SK-N-SH (cell line): ENCODE measurements at regions not wholly inside any gene's neighbourhood (a gene's known extent, or its start where the extent isn't known, plus 50 kb on each side); places are given as distances from the start of the nearest gene placed in this dataset.

Experiments
- CTCF ChIA-PET: fragments of 300-600, 350-600 bp; formaldehyde crosslinking; extraction: SDS; loops from one replicate; lab custom pipeline; 2021; lab: Yijun Ruan, JAX
- POLR2A ChIA-PET: fragments of 350-600 bp; sonication (Branson Sonifier 250); formaldehyde crosslinking; extraction: SDS; loops from one replicate; lab custom pipeline; 2020; ENCODE audit warnings: antibody characterized with exemption, inconsistent platforms; lab: Yijun Ruan, JAX
- DNase-seq: peaks from one replicate; pipeline ENCODE4 v3.0.0; 2012
- H2AFZ ChIP-seq: fragments of 200-600 bp; sonication (generic); 2 replicates; pipeline ENCODE4 v1.8.1; 2016; ENCODE audit warnings: antibody characterized with exemption, mild to moderate bottlenecking, low read depth
- H3F3A ChIP-seq: fragments of 200-600 bp; sonication (generic); replicated peaks from 2 replicates; pipeline ENCODE3; 2016; ENCODE audit warnings: antibody characterized with exemption, mild to moderate bottlenecking; ENCODE audit not compliant: insufficient read depth
- H3K27ac ChIP-seq, 2 experiments: fragments of 200-500 bp in 1 of 2; fragments of 200-600 bp in 1 of 2; sonication (Bioruptor generic) in 1 of 2; sonication (generic), shearing (Covaris generic) in 1 of 2; 2 replicates each; pipeline versions ENCODE4 v1.5.1 to v1.6.1; 2014 to 2016; ENCODE audit warnings: low read depth in 2 of 2, inconsistent platforms in 1 of 2, low read length in 1 of 2, mild to moderate bottlenecking in 1 of 2, mixed read lengths in 1 of 2
- H3K27me3 ChIP-seq: fragments of 200-600 bp; sonication (generic), shearing (Covaris generic); 2 replicates; pipeline ENCODE4 v1.6.1; 2016; ENCODE audit warnings: mixed run types; ENCODE audit not compliant: insufficient read depth
- H3K36me3 ChIP-seq, 2 experiments: fragments of 200-500 bp in 1 of 2; fragments of 200-600 bp in 1 of 2; sonication (Bioruptor generic) in 1 of 2; sonication (generic) in 1 of 2; replicated peaks in 1 of 2; 2 replicates each; pipeline versions ENCODE3 to v1.5.1; 2014 to 2016; ENCODE audit warnings: low read length in 1 of 2, mild to moderate bottlenecking in 1 of 2; ENCODE audit not compliant: insufficient read depth in 2 of 2, control insufficient read depth in 1 of 2
- H3K4me1 ChIP-seq, 2 experiments: fragments of 200-500 bp in 1 of 2; fragments of 200-600 bp in 1 of 2; sonication (Bioruptor generic) in 1 of 2; sonication (generic), shearing (Covaris generic) in 1 of 2; 2 replicates each; pipeline versions ENCODE4 v1.5.1 to v1.6.1; 2014 to 2016; ENCODE audit warnings: low read depth in 1 of 2, low read length in 1 of 2, mixed run types in 1 of 2; ENCODE audit not compliant: insufficient read depth in 2 of 2, control insufficient read depth in 1 of 2
- H3K4me2 ChIP-seq: fragments of 200-600 bp; sonication (generic), shearing (Covaris generic); 2 replicates; pipeline ENCODE4 v1.6.1; 2017; ENCODE audit warnings: mixed run types
- H3K4me3 ChIP-seq, 2 experiments: fragments of 200-500 bp in 1 of 2; fragments of 200-600 bp in 1 of 2; sonication (Bioruptor generic) in 1 of 2; sonication (generic), shearing (Covaris generic) in 1 of 2; 2 replicates each; pipeline versions ENCODE4 v1.5.1 to v1.8.1; 2014 to 2016; ENCODE audit warnings: low read depth in 2 of 2, inconsistent platforms in 1 of 2, low read length in 1 of 2, mild to moderate bottlenecking in 1 of 2, mixed read lengths in 1 of 2, moderate library complexity in 1 of 2
- H3K79me2 ChIP-seq: fragments of 200-600 bp; sonication (generic); 2 replicates; pipeline ENCODE4 v1.8.1; 2017; ENCODE audit warnings: mild to moderate bottlenecking; ENCODE audit not compliant: insufficient read depth
- H3K9ac ChIP-seq: fragments of 200-600 bp; sonication (generic); 2 replicates; pipeline ENCODE4 v1.6.1; 2017; ENCODE audit warnings: mixed run types
- H3K9me2 ChIP-seq: fragments of 200-600 bp; sonication (generic); 2 replicates; pipeline ENCODE4 v1.6.1; 2017; ENCODE audit warnings: mixed run types
- H3K9me3 ChIP-seq: fragments of 200-600 bp; sonication (generic); 2 replicates; pipeline ENCODE4 v1.6.1; 2017; ENCODE audit warnings: mixed run types, mild to moderate bottlenecking, moderate library complexity
- H4K20me1 ChIP-seq: fragments of 200-600 bp; sonication (generic); 2 replicates; pipeline ENCODE4 v1.6.1; 2017; ENCODE audit warnings: mild to moderate bottlenecking, mixed run types; ENCODE audit not compliant: insufficient read depth
- CHD2 ChIP-seq: fragments of 150-350 bp; IDR thresholded peaks from 2 replicates; pipeline ENCODE4 v1.6.1; 2018; ENCODE audit warnings: low read length; ENCODE audit not compliant: partially characterized antibody
- ELF1 ChIP-seq: IDR thresholded peaks from 2 replicates; pipeline ENCODE4 v1.4.0; 2012
- JUND ChIP-seq: IDR thresholded peaks from 2 replicates; pipeline ENCODE4 v1.4.0; 2012
- MEF2A ChIP-seq: IDR thresholded peaks from 2 replicates; pipeline ENCODE4 v1.4.0; 2012; ENCODE audit warnings: low read depth, borderline replicate concordance
- MXI1 ChIP-seq: IDR thresholded peaks from 2 replicates; pipeline ENCODE4 v1.6.1; 2012; ENCODE audit warnings: mild to moderate bottlenecking, low read depth, low read length, improper control_type of control experiment
- POLR2AphosphoS5 ChIP-seq: IDR thresholded peaks from 2 replicates; pipeline ENCODE4 v1.6.1; 2012; ENCODE audit warnings: low read depth, low read length
- RAD21 ChIP-seq: IDR thresholded peaks from 2 replicates; pipeline ENCODE4 v1.6.1; 2012; ENCODE audit warnings: mild to moderate bottlenecking, low read length
- RXRA ChIP-seq: IDR thresholded peaks from 2 replicates; pipeline ENCODE4 v1.4.0; 2012; ENCODE audit warnings: low read depth, mild to moderate bottlenecking, borderline replicate concordance
- SIN3A ChIP-seq: IDR thresholded peaks from 2 replicates; pipeline ENCODE4 v1.6.1; 2012; ENCODE audit warnings: low read depth, mild to moderate bottlenecking, low read length, moderate library complexity, borderline replicate concordance
- SMC3 ChIP-seq: IDR thresholded peaks from 2 replicates; pipeline ENCODE4 v1.6.1; 2012; ENCODE audit warnings: low read depth, low read length, improper control_type of control experiment
- TAF1 ChIP-seq: IDR thresholded peaks from 2 replicates; pipeline ENCODE4 v1.6.1; 2012; ENCODE audit warnings: low read depth, mild to moderate bottlenecking, low read length, moderate library complexity, borderline replicate concordance
- TCF12 ChIP-seq: IDR thresholded peaks from 2 replicates; pipeline ENCODE4 v1.4.0; 2012
- TEAD4 ChIP-seq: IDR thresholded peaks from 2 replicates; pipeline ENCODE4 v1.4.0; 2012; ENCODE audit warnings: mild to moderate bottlenecking, borderline replicate concordance; ENCODE audit not compliant: insufficient read depth
- WGBS: methylation state at CpG from one replicate; pipeline ENCODE4 v1.1.6; 2017; ENCODE audit warnings: low lambda C conversion rate; 5-methylcytosine and 5-hydroxymethylcytosine counted together
- TF ChIP-seq, protein P1 (sequence below): IDR thresholded peaks from 2 replicates; pipeline ENCODE4 v1.4.0; 2012; ENCODE audit warnings: low read depth, borderline replicate concordance
- TF ChIP-seq, protein P2 (sequence below): IDR thresholded peaks from 2 replicates; pipeline ENCODE4 v1.6.1; 2012; ENCODE audit warnings: mild to moderate bottlenecking, low read depth, low read length, moderate library complexity
- TF ChIP-seq, protein P3 (sequence below): IDR thresholded peaks from 2 replicates; pipeline ENCODE4; 2012

DNA sequence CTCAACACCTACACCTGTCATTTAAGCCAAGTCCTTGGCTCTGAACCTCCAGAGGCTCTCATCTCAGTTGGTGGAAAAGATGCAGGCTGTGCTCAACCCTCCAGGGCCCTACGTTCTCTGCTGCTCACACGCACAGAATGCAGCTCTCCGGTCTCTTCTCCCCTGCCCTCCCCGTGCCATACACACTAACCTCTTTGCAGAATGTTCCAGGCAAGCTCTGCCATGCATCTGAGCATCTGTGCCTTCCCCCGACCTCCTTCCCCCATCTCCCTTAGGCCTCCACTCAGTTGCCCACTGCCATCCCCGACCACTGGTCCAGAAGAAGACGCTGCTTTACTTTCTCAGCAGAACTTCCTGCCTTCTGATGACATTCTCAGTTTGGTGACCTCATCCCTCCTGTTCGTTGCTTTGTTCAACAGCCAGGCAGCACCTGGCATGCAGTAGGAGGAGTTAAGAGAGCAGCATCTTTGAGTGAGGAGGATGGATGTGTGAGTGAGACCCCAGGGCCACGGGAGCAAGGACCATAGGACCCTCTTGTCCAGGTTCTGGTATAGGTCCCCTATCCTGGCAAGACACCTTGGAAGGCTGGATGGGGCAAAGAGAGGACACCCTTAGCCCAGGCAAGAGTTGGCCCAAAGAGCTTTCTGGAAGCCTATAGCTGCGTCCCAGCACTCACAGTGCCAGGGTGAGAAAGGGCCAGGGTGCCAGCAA is 598.0 kb downstream of the BRD1 start:
- no peaks in the 10 kb centered on the region for H3K36me3 ChIP-seq
- ChIA-PET POLR2A (interaction anchor here (0.6 kb wide), 1 partner anchor 299 kb away, joined by 4 read pairs; no protein-coding TSS in a partner anchor), CTCF (no interaction called here)
- no peak for DNase-seq
- no peak overlapping the region for H3K4me3 ChIP-seq
- H3K27me3 ChIP-seq = no peaks in the 10 kb centered on the region
- no peak overlapping the region for H2AFZ ChIP-seq
- TF ChIP-seq TCF12 (no peak), MXI1 (no peak), MEF2A (no peak)
- TF ChIP-seq, protein P1, sequence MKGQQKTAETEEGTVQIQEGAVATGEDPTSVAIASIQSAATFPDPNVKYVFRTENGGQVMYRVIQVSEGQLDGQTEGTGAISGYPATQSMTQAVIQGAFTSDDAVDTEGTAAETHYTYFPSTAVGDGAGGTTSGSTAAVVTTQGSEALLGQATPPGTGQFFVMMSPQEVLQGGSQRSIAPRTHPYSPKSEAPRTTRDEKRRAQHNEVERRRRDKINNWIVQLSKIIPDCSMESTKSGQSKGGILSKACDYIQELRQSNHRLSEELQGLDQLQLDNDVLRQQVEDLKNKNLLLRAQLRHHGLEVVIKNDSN = no peak
- no peaks in the 10 kb centered on the region for H4K20me1 ChIP-seq
- H3K9me2 ChIP-seq = no peaks in the 10 kb centered on the region
- no peaks in the 10 kb centered on the region for H3K79me2 ChIP-seq
- H3K9ac ChIP-seq = no peak overlapping the region
- H3K4me2 ChIP-seq = no peak overlapping the region
- no peaks in the 10 kb centered on the region for H3K9me3 ChIP-seq
- H3K4me1 ChIP-seq = no peaks in the 10 kb centered on the region; a peak in 1 of 4 replicates
- no peaks in the 10 kb centered on the region for H3F3A ChIP-seq
- 7% methylated on average over 9 of the region's 10 CpGs for WGBS
- H3K27ac ChIP-seq = no peak overlapping the region

DNA sequence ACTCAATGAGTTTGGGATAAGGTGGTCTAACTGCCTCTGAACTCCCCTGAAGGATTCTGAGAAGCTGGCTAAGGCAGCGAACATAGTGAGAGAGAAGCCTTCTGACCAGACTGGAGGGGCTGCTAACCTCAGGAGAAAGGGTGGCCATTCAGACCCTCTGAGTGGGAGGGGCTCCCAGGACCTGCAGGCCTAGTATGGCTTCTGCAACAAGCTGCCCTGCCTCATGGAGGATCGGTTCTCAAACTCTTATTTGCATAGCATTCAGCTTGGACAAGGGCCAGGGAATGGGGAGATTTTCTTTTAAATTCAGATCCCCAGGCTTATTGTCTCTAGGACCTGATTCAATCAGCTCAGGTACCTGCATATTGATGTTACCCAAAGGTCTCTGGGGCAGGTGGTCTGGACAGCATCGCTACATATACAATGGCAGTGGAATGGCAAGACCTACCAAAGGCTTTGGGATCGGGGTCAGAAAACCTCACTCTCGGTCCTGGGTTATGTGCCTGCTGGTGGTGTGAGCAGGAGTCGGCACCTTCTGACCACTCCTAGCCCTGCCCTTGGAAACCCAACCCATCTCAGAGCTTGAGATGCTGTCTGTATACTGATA is 599.1 kb downstream of the BRD1 start:
- Histone ChIP-seq H3K9me2 (no peaks in the 10 kb centered on the region), H3K27ac (no peak overlapping the region), H3K9ac (no peak overlapping the region), H3K36me3 (no peaks in the 10 kb centered on the region), H3K9me3 (no peaks in the 10 kb centered on the region), H3K4me1 (no peaks in the 10 kb centered on the region; a peak in 1 of 4 replicates), H4K20me1 (no peaks in the 10 kb centered on the region), H3K4me3 (no peak overlapping the region), H3K4me2 (no peak overlapping the region), H3F3A (no peaks in the 10 kb centered on the region), H2AFZ (no peak overlapping the region), H3K27me3 (no peaks in the 10 kb centered on the region), H3K79me2 (no peaks in the 10 kb centered on the region)
- CTCF ChIA-PET = no interaction called here
- no peak for TF ChIP-seq CHD2
- TF ChIP-seq RAD21 = no peak
- no peak for TF ChIP-seq SIN3A
- no peak for TF ChIP-seq JUND
- no peak for TF ChIP-seq MXI1
- no peak for DNase-seq
- WGBS = 16% methylated on average over 6 of the region's 6 CpGs
- POLR2A ChIA-PET = no interaction called here

DNA sequence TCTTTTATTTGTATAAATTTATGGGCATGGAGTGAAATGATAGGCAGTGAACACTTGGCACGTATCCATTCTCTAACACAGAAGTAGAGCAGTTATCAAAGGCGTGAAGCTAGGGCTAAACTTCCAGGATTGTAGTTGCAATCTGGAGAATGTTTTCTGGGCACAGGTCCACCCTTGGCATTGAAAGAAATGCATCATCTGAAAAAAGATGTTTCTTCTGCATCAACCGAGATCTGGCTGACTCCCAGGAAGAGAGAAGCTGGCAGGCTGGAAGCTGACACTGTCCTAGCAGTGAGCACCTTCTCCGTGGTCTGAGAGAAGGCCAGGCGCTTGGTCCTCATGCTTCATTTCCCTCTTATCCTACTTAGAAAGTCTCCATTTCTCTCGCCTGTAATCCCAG is 600.0 kb downstream of the BRD1 start:
- H3K36me3 ChIP-seq = no peaks in the 10 kb centered on the region
- DNase-seq = no peak
- WGBS = 23% methylated on average over 6 of the region's 6 CpGs
- no peaks in the 10 kb centered on the region for H3K27me3 ChIP-seq
- no peaks in the 10 kb centered on the region for H3K9me2 ChIP-seq
- no peak overlapping the region for H2AFZ ChIP-seq
- POLR2A ChIA-PET = no interaction called here
- H3K27ac ChIP-seq = no peak overlapping the region
- no peaks in the 10 kb centered on the region for H3K79me2 ChIP-seq
- H3K4me2 ChIP-seq = no peak overlapping the region
- no peaks in the 10 kb centered on the region for H4K20me1 ChIP-seq
- no peaks in the 10 kb centered on the region; a peak in 1 of 4 replicates for H3K4me1 ChIP-seq
- no peaks in the 10 kb centered on the region for H3F3A ChIP-seq
- TF ChIP-seq TAF1 (no peak), SMC3 (no peak), POLR2AphosphoS5 (no peak), RXRA (no peak), ELF1 (no peak), TEAD4 (no peak)
- TF ChIP-seq, protein P2, sequence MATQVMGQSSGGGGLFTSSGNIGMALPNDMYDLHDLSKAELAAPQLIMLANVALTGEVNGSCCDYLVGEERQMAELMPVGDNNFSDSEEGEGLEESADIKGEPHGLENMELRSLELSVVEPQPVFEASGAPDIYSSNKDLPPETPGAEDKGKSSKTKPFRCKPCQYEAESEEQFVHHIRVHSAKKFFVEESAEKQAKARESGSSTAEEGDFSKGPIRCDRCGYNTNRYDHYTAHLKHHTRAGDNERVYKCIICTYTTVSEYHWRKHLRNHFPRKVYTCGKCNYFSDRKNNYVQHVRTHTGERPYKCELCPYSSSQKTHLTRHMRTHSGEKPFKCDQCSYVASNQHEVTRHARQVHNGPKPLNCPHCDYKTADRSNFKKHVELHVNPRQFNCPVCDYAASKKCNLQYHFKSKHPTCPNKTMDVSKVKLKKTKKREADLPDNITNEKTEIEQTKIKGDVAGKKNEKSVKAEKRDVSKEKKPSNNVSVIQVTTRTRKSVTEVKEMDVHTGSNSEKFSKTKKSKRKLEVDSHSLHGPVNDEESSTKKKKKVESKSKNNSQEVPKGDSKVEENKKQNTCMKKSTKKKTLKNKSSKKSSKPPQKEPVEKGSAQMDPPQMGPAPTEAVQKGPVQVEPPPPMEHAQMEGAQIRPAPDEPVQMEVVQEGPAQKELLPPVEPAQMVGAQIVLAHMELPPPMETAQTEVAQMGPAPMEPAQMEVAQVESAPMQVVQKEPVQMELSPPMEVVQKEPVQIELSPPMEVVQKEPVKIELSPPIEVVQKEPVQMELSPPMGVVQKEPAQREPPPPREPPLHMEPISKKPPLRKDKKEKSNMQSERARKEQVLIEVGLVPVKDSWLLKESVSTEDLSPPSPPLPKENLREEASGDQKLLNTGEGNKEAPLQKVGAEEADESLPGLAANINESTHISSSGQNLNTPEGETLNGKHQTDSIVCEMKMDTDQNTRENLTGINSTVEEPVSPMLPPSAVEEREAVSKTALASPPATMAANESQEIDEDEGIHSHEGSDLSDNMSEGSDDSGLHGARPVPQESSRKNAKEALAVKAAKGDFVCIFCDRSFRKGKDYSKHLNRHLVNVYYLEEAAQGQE = no peak
- TF ChIP-seq, protein P3, sequence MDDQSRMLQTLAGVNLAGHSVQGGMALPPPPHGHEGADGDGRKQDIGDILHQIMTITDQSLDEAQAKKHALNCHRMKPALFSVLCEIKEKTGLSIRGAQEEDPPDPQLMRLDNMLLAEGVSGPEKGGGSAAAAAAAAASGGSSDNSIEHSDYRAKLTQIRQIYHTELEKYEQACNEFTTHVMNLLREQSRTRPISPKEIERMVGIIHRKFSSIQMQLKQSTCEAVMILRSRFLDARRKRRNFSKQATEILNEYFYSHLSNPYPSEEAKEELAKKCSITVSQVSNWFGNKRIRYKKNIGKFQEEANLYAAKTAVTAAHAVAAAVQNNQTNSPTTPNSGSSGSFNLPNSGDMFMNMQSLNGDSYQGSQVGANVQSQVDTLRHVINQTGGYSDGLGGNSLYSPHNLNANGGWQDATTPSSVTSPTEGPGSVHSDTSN = no peak
- no peaks in the 10 kb centered on the region for H3K9me3 ChIP-seq
- CTCF ChIA-PET = no interaction called here
- H3K9ac ChIP-seq = no peak overlapping the region
- H3K4me3 ChIP-seq = no peak overlapping the region
